ENCODE measurements at regions not wholly inside any gene's neighbourhood (a gene's known extent, or its start where the extent isn't known, plus 50 kb on each side); places are given as distances from the start of the nearest gene placed in this dataset.

DNA sequence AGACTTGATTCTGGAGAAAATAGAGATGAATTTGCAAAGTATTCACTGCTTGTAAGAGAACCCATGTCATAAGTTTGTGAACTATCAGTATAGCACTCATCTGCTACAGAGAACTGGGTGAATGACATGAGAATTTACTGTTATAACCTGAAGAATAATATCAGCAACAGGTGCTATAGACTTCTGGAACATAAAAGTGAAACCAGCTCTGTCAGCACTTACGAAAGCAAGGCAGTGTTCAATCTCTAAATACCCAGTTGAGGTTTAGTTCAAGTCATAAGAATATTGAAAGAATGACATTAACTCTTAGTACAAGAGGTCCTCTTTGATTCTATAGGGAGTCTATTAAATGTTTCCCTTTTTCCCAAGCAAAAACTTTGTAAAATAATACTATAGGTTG lies 232.9 kb upstream of the ANKRD50 start:
- TF ChIP-seq, protein P1, sequence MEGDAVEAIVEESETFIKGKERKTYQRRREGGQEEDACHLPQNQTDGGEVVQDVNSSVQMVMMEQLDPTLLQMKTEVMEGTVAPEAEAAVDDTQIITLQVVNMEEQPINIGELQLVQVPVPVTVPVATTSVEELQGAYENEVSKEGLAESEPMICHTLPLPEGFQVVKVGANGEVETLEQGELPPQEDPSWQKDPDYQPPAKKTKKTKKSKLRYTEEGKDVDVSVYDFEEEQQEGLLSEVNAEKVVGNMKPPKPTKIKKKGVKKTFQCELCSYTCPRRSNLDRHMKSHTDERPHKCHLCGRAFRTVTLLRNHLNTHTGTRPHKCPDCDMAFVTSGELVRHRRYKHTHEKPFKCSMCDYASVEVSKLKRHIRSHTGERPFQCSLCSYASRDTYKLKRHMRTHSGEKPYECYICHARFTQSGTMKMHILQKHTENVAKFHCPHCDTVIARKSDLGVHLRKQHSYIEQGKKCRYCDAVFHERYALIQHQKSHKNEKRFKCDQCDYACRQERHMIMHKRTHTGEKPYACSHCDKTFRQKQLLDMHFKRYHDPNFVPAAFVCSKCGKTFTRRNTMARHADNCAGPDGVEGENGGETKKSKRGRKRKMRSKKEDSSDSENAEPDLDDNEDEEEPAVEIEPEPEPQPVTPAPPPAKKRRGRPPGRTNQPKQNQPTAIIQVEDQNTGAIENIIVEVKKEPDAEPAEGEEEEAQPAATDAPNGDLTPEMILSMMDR (IDR thresholded peaks at IDR 0.05; ENCODE audit: insufficient read depth, low read depth, low read length): no peak
- no peak overlapping the region for H3K4me3 ChIP-seq (ENCODE audit: low read depth, low read length)
- no peak for DNase-seq (ENCODE audit: low read depth)

DNA sequence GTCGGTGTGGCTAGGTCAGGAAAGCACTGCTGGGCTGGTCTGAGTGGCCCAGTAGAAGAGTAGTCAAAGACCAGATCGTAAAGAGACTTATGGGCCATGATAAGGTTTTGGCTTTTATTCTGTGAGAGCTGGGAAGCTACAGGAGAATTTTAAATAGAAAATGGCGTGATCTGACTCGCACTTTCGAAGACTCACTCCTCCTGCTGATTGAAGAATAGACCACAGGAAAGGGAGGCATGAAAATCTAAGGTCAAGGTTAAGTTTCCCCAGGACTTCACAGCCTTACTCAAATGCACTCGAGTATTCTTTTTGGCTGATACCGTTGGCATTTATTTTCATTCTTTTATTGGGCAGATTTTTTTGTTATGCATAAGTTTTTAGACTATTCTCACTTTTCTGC lies 231.4 kb upstream of the ANKRD50 start:
- no peak overlapping the region for H3K4me3 ChIP-seq (ENCODE audit: low read depth, low read length)
- TF ChIP-seq, protein P1 (IDR thresholded peaks at IDR 0.05; ENCODE audit: insufficient read depth, low read depth, low read length): no peak
- no peak for DNase-seq (ENCODE audit: low read depth)

DNA sequence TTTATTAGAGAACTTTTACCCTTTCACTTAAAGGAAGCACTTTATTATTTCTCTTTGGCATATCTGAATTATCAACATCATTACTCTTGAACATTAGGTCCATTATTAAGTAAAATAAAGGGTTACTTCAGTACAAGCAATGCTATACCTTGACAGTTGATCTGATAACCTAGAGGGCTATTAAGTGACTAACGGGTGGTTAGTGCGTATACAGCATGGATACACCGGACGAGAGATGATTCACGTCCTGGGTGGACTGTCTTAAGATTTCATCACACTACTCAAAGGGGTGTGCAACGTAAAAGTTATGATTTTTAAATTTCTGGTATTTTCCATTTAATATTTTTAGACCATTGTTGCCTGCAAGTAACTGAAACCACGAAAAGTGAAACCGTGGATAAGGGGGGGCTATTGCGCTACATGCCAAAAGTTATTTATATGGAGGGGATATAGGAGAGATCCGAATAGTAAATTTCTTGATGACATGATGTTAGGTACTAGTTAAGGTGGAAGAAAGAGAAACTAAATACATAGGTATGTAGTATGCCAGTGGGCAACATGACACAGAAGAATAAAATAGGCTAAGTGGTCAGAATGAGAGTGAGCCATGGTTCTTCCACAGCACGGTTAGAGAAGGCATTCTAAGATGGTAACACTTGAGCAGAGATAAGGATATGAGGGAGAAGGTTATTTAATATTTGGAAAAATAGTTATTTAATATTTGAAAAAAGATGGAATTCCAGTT lies 230.8 kb upstream of the ANKRD50 start:
- no peak overlapping the region for H3K4me3 ChIP-seq (ENCODE audit: low read depth, low read length)
- TF ChIP-seq, protein P1 (IDR thresholded peaks at IDR 0.05; ENCODE audit: insufficient read depth, low read depth, low read length): no peak
- peak; percentile 84 for DNase-seq (ENCODE audit: low read depth)

DNA sequence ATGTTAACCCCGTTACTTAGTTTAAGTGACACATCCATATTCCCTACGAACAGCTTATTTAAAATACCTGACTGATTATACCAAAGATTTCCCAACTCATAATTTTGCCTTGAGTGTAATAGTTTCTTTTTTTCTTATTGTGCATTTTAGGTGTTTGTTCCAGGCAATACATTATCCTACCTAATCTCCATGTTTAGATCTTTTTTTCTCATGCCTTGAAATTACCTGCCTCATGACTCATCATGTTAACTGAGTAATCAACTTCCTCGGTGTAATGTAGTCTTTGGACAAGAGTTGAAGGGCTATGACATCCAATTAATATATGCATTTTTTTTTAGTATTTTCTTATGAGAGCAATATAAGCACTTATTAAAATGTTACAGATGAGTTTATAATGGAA lies 228.7 kb upstream of the ANKRD50 start:
- H3K4me3 ChIP-seq (ENCODE audit: low read depth, low read length): no peak overlapping the region
- no peak for DNase-seq (ENCODE audit: low read depth)
- TF ChIP-seq, protein P1 (IDR thresholded peaks at IDR 0.05; ENCODE audit: insufficient read depth, low read depth, low read length): no peak

DNA sequence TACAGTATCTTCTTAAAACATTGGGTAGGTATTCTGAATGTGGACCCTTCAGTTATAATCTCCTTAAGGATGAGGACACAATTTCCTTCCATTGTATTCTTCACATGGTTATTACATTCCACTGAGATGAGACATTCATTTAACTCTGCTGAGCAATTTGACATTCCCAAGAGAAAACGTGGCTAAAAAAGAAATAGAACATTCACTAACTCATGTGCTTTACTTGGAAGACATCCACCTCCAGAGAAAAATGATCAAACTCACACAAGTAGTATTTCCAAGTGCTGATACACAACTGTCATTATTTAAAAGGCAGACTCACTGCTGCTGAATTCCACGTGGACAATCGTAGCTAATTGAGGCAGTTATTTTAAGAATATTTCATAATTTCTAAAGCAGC lies 227.9 kb upstream of the ANKRD50 start:
- TF ChIP-seq, protein P1 (IDR thresholded peaks at IDR 0.05; ENCODE audit: insufficient read depth, low read depth, low read length): no peak
- DNase-seq (ENCODE audit: low read depth): peak; percentile 86
- H3K4me3 ChIP-seq (ENCODE audit: low read depth, low read length): no peak overlapping the region

DNA sequence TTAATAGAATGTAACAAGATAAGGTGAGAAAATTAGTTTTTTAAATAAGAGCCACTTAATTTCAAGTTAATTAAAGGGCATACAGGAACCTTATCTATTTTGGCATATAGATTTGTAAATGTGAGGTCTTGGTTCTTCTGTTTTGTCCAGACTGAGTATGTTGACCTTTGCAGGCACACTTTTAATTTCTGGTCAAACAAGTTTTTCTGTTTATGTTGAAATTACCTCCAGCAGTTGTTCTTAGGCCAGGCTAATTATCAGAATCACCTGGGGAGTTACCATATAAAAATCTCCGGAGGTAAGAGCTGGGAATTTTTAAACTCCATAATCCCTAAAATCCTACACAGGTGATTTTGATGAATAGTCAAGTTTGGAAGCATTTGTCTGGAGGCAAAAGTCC lies 227.4 kb upstream of the ANKRD50 start:
- H3K4me3 ChIP-seq (ENCODE audit: low read depth, low read length): no peak overlapping the region
- no peak for DNase-seq (ENCODE audit: low read depth)
- TF ChIP-seq, protein P1 (IDR thresholded peaks at IDR 0.05; ENCODE audit: insufficient read depth, low read depth, low read length): no peak

DNA sequence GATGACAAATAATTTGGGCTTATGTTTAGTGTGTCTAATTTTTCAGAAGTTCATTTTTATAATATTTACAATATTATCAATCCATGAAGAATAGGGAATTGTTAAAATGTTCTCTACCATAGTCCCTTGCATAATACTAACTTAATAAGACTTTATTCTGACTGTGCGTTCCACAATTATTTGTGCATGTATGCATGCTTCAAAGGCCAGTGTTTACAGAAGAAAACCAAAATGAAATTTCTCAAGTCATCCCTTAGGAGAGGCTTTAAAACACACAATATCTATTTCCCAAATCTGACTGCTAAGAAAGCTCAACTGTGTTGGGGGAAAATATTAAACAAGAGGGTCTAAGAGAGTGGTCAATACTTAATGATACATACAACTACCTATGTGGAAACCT lies 226.3 kb upstream of the ANKRD50 start:
- TF ChIP-seq, protein P1 (IDR thresholded peaks at IDR 0.05; ENCODE audit: insufficient read depth, low read depth, low read length): no peak
- H3K4me3 ChIP-seq (ENCODE audit: low read depth, low read length): no peak overlapping the region
- DNase-seq (ENCODE audit: low read depth): no peak

Data from fibroblast of villous mesenchyme (primary cell).